HG03196 (cell line): ENCODE measurements at regions not wholly inside any gene's neighbourhood (a gene's known extent, or its start where the extent isn't known, plus 50 kb on each side); places are given as distances from the start of the nearest gene placed in this dataset.

Source experiments
- ATAC-seq: cut with Tn5 transposase; IDR thresholded peaks from one replicate; pipeline ENCODE4 v1.9.1; 2021; ENCODE audit not compliant: unreplicated experiment

- ATAC-seq: no peak
These were observed 672.5 kb upstream of the PCDH20 start for GRCh38 chr13:62088165-62088564.

GRCh38 chr13:62087124-62087523 lies 671.5 kb upstream of the PCDH20 start:
- no peak for ATAC-seq

DNA sequence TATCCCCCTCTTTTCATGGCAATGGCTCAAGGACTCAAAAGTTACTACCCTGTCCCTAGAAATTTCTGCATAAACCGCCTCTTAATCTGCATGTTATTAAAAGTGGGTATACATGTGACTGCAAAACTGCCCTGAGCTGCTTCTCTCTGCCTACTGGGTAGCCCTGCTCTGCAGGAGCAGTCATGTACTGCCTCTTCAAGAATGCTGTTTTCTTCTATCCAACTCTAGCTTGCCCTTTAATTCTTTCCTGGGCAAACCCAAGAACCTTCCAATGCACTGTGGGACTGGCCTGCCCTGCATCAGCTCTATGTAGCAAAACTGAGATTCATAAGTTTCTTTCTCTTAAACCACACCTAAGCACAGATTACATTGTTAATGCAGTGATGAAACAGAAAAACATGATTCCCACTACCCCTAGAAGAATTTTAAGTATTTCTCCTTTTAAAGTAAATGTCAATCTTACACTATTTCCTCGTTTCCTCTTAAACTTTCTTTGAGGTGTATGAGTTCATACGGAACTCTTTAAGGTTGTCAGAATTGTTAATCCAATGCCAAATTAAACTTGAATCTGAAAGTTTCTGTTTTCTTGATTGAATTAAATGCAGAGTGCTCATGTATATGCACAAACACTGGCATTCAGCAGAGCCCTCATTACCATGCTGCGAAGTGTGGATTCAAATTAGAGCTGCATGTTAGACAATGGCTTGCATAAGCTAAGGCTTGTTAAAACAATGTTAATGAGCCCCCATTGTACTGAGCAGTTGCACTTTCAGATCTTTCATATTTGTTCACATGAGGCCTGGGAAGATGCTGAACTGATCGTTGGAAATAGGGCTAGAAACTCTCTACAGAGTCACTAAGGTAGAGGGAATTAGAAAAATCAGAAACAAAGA lies 669.9 kb upstream of the PCDH20 start:
- no peak for ATAC-seq

DNA sequence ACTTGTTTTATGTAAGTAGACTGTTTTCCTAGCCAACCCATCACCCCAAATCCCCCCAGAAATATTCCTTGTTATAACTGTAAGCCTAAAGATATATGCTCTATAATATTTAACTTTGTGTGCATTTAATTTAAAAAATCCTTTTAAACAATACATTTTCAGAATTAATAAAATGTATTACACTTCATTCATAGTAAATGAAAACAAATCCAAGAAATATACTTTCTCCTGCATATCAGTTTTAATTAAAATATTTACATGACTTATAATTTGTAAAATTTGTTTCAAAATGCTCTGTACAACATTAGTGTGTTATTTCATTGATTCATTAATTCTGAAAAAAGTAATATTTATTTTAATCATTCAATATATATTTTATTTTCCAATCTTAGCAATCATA lies 669.1 kb upstream of the PCDH20 start:
- ATAC-seq: no peak

DNA sequence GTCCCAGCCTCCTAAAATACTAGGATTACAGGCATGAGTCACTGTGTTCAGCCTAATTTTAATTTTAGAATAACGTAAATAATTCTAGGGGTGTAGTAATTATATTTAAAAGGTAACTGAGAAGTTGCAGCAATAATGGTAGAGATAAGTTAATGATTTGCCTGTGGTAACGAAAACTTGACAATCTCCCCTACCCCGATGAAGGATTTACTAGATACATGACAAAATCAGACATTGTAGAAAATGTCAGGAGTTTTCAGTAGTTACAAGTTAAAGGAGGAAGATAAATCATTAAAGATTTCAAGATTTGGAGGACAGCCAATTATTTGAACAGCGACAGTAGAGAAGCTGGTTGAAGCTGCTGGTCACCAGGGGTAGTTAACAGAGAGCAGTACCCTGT lies 652.2 kb upstream of the PCDH20 start:
- no peak for ATAC-seq

GRCh38 chr13:62065016-62065415 lies 649.4 kb upstream of the PCDH20 start:
- ATAC-seq: no peak

DNA sequence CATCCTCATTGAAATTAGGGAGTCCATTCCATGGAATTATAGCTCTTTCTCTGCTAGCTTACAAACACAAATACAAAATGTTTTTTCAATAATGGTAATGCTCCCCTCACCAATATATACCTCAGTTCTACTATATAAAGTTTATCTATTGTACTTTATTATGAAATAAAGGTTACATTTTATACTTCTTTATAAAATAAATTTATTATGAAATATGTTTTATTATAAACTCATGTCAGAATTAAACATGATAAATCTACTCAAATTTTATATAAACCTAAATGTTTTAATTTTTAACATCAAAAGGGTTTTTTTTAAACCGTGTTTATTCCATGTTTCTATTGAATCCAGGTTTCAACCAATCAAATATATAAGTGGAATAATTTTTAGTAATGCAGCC lies 646.1 kb upstream of the PCDH20 start:
- ATAC-seq: no peak

- ATAC-seq: no peak
These were observed 644.9 kb upstream of the PCDH20 start for GRCh38 chr13:62060570-62060969.

DNA sequence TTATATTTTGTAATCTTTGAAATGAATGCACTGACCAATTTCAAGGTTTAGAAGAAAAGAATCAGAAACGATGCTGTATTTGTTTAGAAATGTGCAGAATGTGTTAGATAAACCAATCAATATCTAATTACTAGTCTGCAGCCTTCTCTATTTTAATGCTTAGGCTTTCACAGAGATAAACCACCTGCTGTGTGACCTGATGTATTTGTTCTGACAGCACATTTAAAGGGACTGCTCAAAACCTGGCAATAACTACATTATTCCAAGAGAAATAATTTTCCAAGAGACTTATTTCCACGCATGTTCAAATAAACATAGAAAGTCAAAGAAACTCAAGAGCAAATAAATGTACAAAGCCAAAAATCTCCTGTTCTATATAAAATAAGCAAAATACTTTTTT lies 641.6 kb upstream of the PCDH20 start:
- ATAC-seq: no peak

DNA sequence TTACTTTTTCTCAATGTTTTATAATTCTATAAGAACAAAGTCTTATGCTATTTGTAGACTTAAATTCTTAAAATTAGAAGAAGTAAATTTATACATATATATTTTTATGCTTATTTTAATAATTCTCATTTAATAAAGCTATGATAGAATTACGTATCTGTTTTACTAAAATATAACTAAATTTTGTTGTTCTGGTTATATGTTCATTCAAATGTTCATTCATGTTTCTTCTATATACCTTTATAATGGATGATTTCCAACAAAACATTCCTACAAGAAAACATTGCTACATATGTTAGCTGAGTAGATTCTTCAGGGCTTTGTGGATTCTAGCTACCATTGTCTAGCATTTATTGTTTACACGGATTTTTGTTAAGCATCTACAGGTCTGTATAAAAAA lies 634.3 kb upstream of the PCDH20 start:
- ATAC-seq: no peak

GRCh38 chr13:62046512-62046911 lies 630.9 kb upstream of the PCDH20 start:
- no peak for ATAC-seq

DNA sequence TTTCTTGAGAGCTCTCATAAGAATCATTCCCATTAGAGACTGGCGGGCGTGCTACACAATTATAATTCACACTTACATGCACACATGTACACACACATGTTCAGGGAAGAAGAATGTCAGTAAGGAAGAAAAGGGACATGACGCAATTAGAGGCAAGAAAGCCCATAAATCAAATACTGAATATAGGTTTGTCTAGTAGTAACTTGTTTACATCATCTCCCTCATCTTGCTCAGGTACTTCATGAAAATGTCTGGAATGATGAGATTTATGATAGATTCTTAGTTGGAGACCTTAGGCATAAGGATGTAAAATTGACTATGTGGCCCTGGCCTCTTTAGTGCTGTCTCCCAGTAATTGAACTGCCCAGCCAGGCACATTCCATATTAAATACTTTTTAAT lies 628.0 kb upstream of the PCDH20 start:
- ATAC-seq: no peak

- no peak for ATAC-seq
These were observed 625.2 kb upstream of the PCDH20 start for GRCh38 chr13:62040806-62041205.

GRCh38 chr13:62040078-62040477 lies 624.4 kb upstream of the PCDH20 start:
- ATAC-seq: no peak

- no peak for ATAC-seq
These were observed 622.6 kb upstream of the PCDH20 start for GRCh38 chr13:62038214-62038613.

GRCh38 chr13:62035981-62036380 lies 620.3 kb upstream of the PCDH20 start:
- no peak for ATAC-seq

- no peak for ATAC-seq
These were observed 618.3 kb upstream of the PCDH20 start for GRCh38 chr13:62033934-62034333.

DNA sequence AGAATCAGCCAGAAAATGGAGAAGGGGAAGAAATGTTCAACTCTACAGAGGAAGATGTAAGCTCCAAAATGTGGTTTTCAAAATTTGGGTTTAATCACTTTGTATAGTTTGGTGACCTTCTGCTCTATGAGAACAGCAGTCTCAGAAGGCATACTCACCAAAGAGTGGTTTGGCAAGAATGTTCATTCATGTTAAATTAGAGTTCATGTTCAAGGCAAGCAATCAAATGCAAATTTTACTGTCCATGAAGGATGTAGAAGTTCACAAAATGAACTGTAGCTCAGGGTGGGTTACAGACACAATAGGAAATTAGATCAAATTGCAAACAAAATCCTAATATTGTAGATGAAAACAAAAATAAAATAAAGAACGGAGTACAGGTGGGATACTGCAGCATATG lies 606.7 kb upstream of the PCDH20 start:
- ATAC-seq: no peak

GRCh38 chr13:62019858-62020257 lies 604.2 kb upstream of the PCDH20 start:
- ATAC-seq: no peak

DNA sequence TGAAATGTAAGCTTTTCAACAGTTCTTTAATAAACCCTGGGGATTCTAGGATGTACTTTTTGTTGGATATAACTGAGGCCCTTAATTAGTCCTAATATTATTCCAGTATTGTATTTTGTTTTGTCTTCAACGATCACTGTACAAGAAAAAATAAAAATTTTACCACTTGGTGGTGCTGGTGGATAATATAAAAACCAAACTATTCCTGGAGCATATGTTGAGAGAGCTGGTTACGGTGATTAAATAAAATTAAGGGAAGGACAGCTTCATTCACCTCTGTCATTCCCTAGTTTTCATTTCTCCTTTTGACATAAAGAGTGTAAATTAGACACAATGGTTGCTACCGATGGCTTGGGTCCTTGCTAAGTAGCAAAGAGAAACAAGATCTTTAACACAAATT lies 598.6 kb upstream of the PCDH20 start:
- ATAC-seq: no peak

- no peak for ATAC-seq
These were observed 587.8 kb upstream of the PCDH20 start for GRCh38 chr13:62003452-62003851.

DNA sequence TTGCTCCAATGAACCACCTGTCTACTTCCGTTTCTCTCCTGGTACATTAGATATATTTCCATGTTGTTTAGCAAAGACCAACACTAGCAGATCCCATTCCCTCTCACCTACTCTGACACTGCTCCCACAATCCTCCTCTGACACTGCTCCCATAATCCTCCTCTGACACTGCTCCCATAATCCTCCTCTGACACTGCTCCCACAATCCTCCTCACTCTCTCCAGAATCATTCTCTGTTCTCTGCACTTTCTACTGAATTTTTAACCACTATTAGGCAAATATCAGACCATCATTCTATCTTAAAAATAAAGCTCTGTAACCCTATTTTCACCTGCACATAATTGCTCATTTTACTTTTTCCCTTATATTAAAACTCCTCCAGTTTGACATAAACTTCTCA lies 578.5 kb upstream of the PCDH20 start:
- no peak for ATAC-seq

DNA sequence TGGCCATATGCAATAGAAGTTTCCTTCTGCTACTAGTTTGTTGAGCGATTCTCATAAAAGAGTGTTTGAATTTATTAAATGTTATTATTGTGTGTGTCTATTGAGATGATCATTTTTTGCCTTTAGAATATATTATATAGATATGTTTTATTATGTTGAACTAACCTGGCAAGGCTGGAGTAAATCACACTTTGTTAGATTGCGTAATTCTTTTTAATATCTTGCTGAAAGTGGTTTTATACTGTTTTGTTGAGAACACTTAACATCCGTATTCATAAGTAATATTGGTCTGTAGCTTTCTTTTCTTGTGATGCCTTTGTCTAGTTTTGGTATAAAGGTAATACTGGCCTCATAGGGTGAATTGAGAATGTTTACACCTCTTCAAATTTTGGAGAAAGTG lies 574.3 kb upstream of the PCDH20 start:
- ATAC-seq: no peak
